Loucy (cell line): ENCODE measurements at regions not wholly inside any gene's neighbourhood (a gene's known extent, or its start where the extent isn't known, plus 50 kb on each side); places are given as distances from the start of the nearest gene placed in this dataset.

Source experiments
- CTCF ChIP-seq: fragments of 200-600 bp; sonication (generic); conservative IDR thresholded peaks from 2 replicates; pipeline ENCODE4 v1.5.1; 2014; ENCODE audit warnings: mild to moderate bottlenecking, antibody characterized with exemption, low read length
- EZH2phosphoT487 ChIP-seq: fragments of 200-600 bp; IDR thresholded peaks from 2 replicates; pipeline ENCODE4 v1.6.1; 2018; ENCODE audit warnings: antibody characterized with exemption, mild to moderate bottlenecking, moderate library complexity, borderline replicate concordance

GRCh38 chrX:46220822-46221221 is 324.4 kb downstream of the ZNF674 start:
- TF ChIP-seq CTCF, result no peak
- no peak for TF ChIP-seq EZH2phosphoT487
